NCI-H1105 (cell line): ENCODE measurements at regions not wholly inside any gene's neighbourhood (a gene's known extent, or its start where the extent isn't known, plus 50 kb on each side); places are given as distances from the start of the nearest gene placed in this dataset.

Experiments
- DNase-seq: peaks from one replicate; lab custom pipeline; 2025; lab: John Stamatoyannopoulos, UW

- DNase-seq = peak; percentile 26
Observed at GRCh38 chr4:14700544-14700943, 301.7 kb upstream of the CPEB2 start.

- DNase-seq = no peak
Observed at GRCh38 chr4:14701389-14701788, 300.9 kb upstream of the CPEB2 start.

GRCh38 chr4:14701896-14702295 lies 300.4 kb upstream of the CPEB2 start:
- DNase-seq = no peak

- no peak for DNase-seq
Observed at GRCh38 chr4:14708574-14708973, 293.7 kb upstream of the CPEB2 start.

- no peak for DNase-seq
Observed at GRCh38 chr4:14711259-14711658, 291.0 kb upstream of the CPEB2 start.

- DNase-seq = no peak
Observed at GRCh38 chr4:14716691-14717090, 285.6 kb upstream of the CPEB2 start.

- DNase-seq = no peak
Observed at GRCh38 chr4:14719053-14719452, 283.2 kb upstream of the CPEB2 start.

- peak; percentile 73 for DNase-seq
Observed at GRCh38 chr4:14726441-14726840, 275.8 kb upstream of the CPEB2 start.

GRCh38 chr4:14726877-14727361 lies 275.4 kb upstream of the CPEB2 start:
- DNase-seq = peak; percentile 75

- no peak for DNase-seq
Observed at GRCh38 chr4:14729282-14730000, 272.8 kb upstream of the CPEB2 start.

GRCh38 chr4:14742054-14742453 lies 260.2 kb upstream of the CPEB2 start:
- DNase-seq = no peak

GRCh38 chr4:14743172-14743571 lies 259.1 kb upstream of the CPEB2 start:
- DNase-seq = no peak

GRCh38 chr4:14743601-14744000 lies 258.7 kb upstream of the CPEB2 start:
- DNase-seq = no peak

- no peak for DNase-seq
Observed at GRCh38 chr4:14744346-14744745, 257.9 kb upstream of the CPEB2 start.

GRCh38 chr4:14749910-14750309 lies 252.4 kb upstream of the CPEB2 start:
- no peak for DNase-seq

GRCh38 chr4:14752341-14753046 lies 249.8 kb upstream of the CPEB2 start:
- DNase-seq = no peak

GRCh38 chr4:14767142-14767541 lies 235.1 kb upstream of the CPEB2 start:
- no peak for DNase-seq

- no peak for DNase-seq
Observed at GRCh38 chr4:14768449-14768848, 233.8 kb upstream of the CPEB2 start.

GRCh38 chr4:14769993-14770392 lies 232.3 kb upstream of the CPEB2 start:
- no peak for DNase-seq

- DNase-seq = no peak
Observed at GRCh38 chr4:14771094-14771493, 231.2 kb upstream of the CPEB2 start.

GRCh38 chr4:14771504-14772175 lies 230.6 kb upstream of the CPEB2 start:
- no peak for DNase-seq

- DNase-seq = no peak
Observed at GRCh38 chr4:14772388-14772787, 229.9 kb upstream of the CPEB2 start.
